PC-3 (cell line): ENCODE measurements at regions not wholly inside any gene's neighbourhood (a gene's known extent, or its start where the extent isn't known, plus 50 kb on each side); places are given as distances from the start of the nearest gene placed in this dataset.

Experiments used
- ATAC-seq: fragments of 200-7000 bp; cut with Tn5 transposase; 2 replicates; pipeline ENCODE4 v1.9.1; 2020; ENCODE audit warnings: mild to moderate bottlenecking, moderate library complexity
- BruUV-seq: library from RNA; stranded (reverse); fragments of 400-500 nt; replicated peaks from 2 replicates; lab custom pipeline; 2021; lab: Mats Ljungman, UMichigan
- CTCF ChIA-PET: fragments of 300-600 bp; sonication (Branson Sonifier 250); formaldehyde crosslinking; loops from one replicate; lab custom pipeline; 2022; ENCODE audit warnings: antibody characterized with exemption; lab: Charles Lee
- POLR2A ChIA-PET: fragments of 300-600 bp; sonication (Branson Sonifier 250); formaldehyde crosslinking; loops from one replicate; lab custom pipeline; 2022; ENCODE audit warnings: antibody characterized with exemption; ENCODE audit not compliant: unreplicated experiment; lab: Charles Lee
- DNase-seq: peaks from one replicate; pipeline ENCODE4 v3.0.0-alpha.2; 2015
- H2AFZ ChIP-seq: fragments of 300-600 bp; sonication (generic); 2 replicates; pipeline ENCODE4 v1.6.0; 2016; ENCODE audit warnings: antibody characterized with exemption, low read length
- H3F3A ChIP-seq: fragments of 300-600 bp; sonication (generic); one replicate; pipeline ENCODE4 v1.6.0; 2017; ENCODE audit warnings: antibody characterized with exemption, low read length, control low read depth, mild to moderate bottlenecking; ENCODE audit not compliant: unreplicated experiment
- H3K27ac ChIP-seq: fragments of 300-600 bp; sonication (generic); 2 replicates; pipeline ENCODE4 v1.5.1; 2016; ENCODE audit warnings: mild to moderate bottlenecking, low read length
- H3K27me3 ChIP-seq: fragments of 300-600 bp; sonication (generic); 2 replicates; pipeline ENCODE4 v1.6.1; 2016; ENCODE audit warnings: low read length, mixed read lengths
- H3K36me3 ChIP-seq: fragments of 300-600 bp; sonication (generic); 2 replicates; pipeline ENCODE4 v1.6.1; 2016; ENCODE audit warnings: low read depth, mixed run types, low read length, mixed read lengths
- H3K4me1 ChIP-seq: fragments of 300-600 bp; sonication (generic); 2 replicates; pipeline ENCODE4 v1.5.1; 2016; ENCODE audit warnings: low read length; ENCODE audit not compliant: insufficient read depth
- H3K4me2 ChIP-seq: fragments of 300-600 bp; sonication (generic); 2 replicates; pipeline ENCODE4 v1.6.0; 2016; ENCODE audit warnings: low read length
- H3K4me3 ChIP-seq: fragments of 300-600 bp; sonication (generic); 2 replicates; pipeline ENCODE4 v1.5.1; 2016; ENCODE audit warnings: mild to moderate bottlenecking, low read length, mixed read lengths
- H3K79me2 ChIP-seq: fragments of 300-600 bp; sonication (generic); 2 replicates; pipeline ENCODE4 v1.6.1; 2017; ENCODE audit warnings: low read length, mixed read lengths
- H3K9ac ChIP-seq: fragments of 300-600 bp; sonication (generic); 2 replicates; pipeline ENCODE4 v1.6.0; 2016; ENCODE audit warnings: mild to moderate bottlenecking, low read length
- H3K9me2 ChIP-seq: fragments of 300-600 bp; sonication (generic); replicated peaks from 2 replicates; pipeline ENCODE4 v1.6.1; 2016; ENCODE audit warnings: mixed run types, low read length, mixed read lengths
- H3K9me3 ChIP-seq: fragments of 300-600 bp; sonication (generic); 2 replicates; pipeline ENCODE4 v1.6.1; 2016; ENCODE audit warnings: low read length, mixed read lengths
- H4K20me1 ChIP-seq: fragments of 300-600 bp; sonication (generic); 2 replicates; pipeline ENCODE4 v1.6.1; 2016; ENCODE audit warnings: low read length, mixed read lengths
- EZH2 ChIP-seq: fragments of 300-600 bp; sonication (generic); IDR thresholded peaks from one replicate; pipeline ENCODE4 v1.6.1; 2017; ENCODE audit warnings: antibody characterized with exemption, mild to moderate bottlenecking, low read length; ENCODE audit not compliant: unreplicated experiment
- EZH2phosphoT487 ChIP-seq: fragments of 300-600 bp; sonication (generic); IDR thresholded peaks from 2 replicates; pipeline ENCODE4 v1.6.1; 2018; ENCODE audit warnings: mild to moderate bottlenecking, antibody characterized with exemption, low read length, borderline replicate concordance
- intact Hi-C: fragments of 100-400 bp; cut with micrococcal nuclease; formaldehyde crosslinking; loops from 2 replicates; pipeline ENCODE4 v1.9.0; 2023
- TF ChIP-seq, protein P1 (sequence below): fragments of 300-600 bp; sonication (generic); conservative IDR thresholded peaks from 2 replicates; pipeline ENCODE4 v1.5.1; 2017; ENCODE audit warnings: antibody characterized with exemption, low read depth, mild to moderate bottlenecking, low read length

DNA sequence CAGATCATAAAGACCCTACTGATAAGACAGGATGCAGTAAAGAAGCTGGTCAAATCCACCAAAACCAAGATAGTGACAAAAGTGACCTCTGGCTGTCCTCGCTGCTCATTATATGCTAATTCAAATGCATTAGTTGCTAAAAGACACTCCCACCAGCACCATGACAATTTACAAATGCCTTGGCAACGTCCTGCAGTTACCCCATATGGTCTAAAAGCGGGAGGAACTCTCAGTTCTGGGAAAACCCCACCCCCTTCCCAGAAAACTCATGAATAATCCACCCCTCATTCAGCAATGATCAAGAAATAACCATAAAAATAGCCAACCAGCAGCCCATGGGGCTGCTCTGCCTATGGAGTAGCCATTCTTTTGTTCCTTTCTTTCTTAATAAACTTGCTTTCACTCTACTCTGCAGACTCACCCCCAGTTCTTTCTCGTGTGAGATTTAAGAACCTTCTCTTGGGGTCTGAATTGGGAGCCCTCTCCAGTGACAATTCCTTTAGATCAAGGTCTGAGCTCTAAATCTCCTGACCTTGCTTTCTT lies 217.1 kb upstream of the STS start:
- TF ChIP-seq EZH2 (no peak), EZH2phosphoT487 (no peak)
- TF ChIP-seq, protein P1, sequence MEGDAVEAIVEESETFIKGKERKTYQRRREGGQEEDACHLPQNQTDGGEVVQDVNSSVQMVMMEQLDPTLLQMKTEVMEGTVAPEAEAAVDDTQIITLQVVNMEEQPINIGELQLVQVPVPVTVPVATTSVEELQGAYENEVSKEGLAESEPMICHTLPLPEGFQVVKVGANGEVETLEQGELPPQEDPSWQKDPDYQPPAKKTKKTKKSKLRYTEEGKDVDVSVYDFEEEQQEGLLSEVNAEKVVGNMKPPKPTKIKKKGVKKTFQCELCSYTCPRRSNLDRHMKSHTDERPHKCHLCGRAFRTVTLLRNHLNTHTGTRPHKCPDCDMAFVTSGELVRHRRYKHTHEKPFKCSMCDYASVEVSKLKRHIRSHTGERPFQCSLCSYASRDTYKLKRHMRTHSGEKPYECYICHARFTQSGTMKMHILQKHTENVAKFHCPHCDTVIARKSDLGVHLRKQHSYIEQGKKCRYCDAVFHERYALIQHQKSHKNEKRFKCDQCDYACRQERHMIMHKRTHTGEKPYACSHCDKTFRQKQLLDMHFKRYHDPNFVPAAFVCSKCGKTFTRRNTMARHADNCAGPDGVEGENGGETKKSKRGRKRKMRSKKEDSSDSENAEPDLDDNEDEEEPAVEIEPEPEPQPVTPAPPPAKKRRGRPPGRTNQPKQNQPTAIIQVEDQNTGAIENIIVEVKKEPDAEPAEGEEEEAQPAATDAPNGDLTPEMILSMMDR = no peak
- Histone ChIP-seq H3K9ac (no peak overlapping the region), H3K9me2 (no peaks in the 10 kb centered on the region), H3K27me3 (no peaks in the 10 kb centered on the region), H3K9me3 (no peaks in the 10 kb centered on the region), H3K4me3 (no peak overlapping the region), H2AFZ (no peak overlapping the region), H3K36me3 (no peaks in the 10 kb centered on the region), H3F3A (no peaks in the 10 kb centered on the region), H3K27ac (no peak overlapping the region), H4K20me1 (no peaks in the 10 kb centered on the region), H3K4me2 (no peak overlapping the region), H3K4me1 (no peaks in the 10 kb centered on the region), H3K79me2 (no peaks in the 10 kb centered on the region)
- POLR2A ChIA-PET = no interaction called here
- intact Hi-C loops = no loop called here
- DNase-seq (no peak), ATAC-seq (no peak)
- BruUV-seq = no TSS peak
- CTCF ChIA-PET = no interaction called here

GRCh38 chrX:6924443-6925077 lies 223.0 kb upstream of the STS start:
- CTCF ChIA-PET = no interaction called here
- Histone ChIP-seq H2AFZ (no peak overlapping the region), H3K9me2 (no peaks in the 10 kb centered on the region), H3K9me3 (no peaks in the 10 kb centered on the region), H4K20me1 (no peaks in the 10 kb centered on the region), H3K27ac (no peak overlapping the region), H3K4me2 (no peak overlapping the region), H3K4me3 (no peak overlapping the region), H3K4me1 (no peaks in the 10 kb centered on the region), H3K27me3 (no peaks in the 10 kb centered on the region), H3K9ac (no peak overlapping the region), H3K36me3 (no peaks in the 10 kb centered on the region), H3K79me2 (no peaks in the 10 kb centered on the region), H3F3A (no peaks in the 10 kb centered on the region)
- intact Hi-C loops = no loop called here
- TF ChIP-seq EZH2 (no peak), EZH2phosphoT487 (no peak)
- TF ChIP-seq, protein P1 = no peak
- no TSS peak for BruUV-seq
- POLR2A ChIA-PET = no interaction called here
- DNase-seq (no peak), ATAC-seq (no peak)

- intact Hi-C loops = no loop called here
Measured at GRCh38 chrX:6917666-6918065, 229.8 kb upstream of the STS start.

More at GRCh38 chrX:6917666-6918065, 229.8 kb upstream of the STS start:
- Histone ChIP-seq H4K20me1 (no peaks in the 10 kb centered on the region), H3K36me3 (no peaks in the 10 kb centered on the region), H3K79me2 (no peaks in the 10 kb centered on the region), H2AFZ (no peak overlapping the region), H3K4me3 (no peak overlapping the region), H3K4me2 (no peak overlapping the region), H3K4me1 (no peaks in the 10 kb centered on the region), H3K27me3 (no peaks in the 10 kb centered on the region), H3K9me3 (no peaks in the 10 kb centered on the region), H3K27ac (no peak overlapping the region), H3K9ac (no peak overlapping the region), H3K9me2 (no peaks in the 10 kb centered on the region), H3F3A (no peaks in the 10 kb centered on the region)
- TF ChIP-seq EZH2phosphoT487 = no peak
- TF ChIP-seq, protein P1 = no peak
- TF ChIP-seq EZH2 = no peak
- POLR2A ChIA-PET = no interaction called here
- ATAC-seq (no peak), DNase-seq (no peak)
- CTCF ChIA-PET = no interaction called here
- BruUV-seq = no TSS peak
